Cardiac muscle cell (in vitro differentiated cells and primary cell): ENCODE measurements at regions not wholly inside any gene's neighbourhood (a gene's known extent, or its start where the extent isn't known, plus 50 kb on each side); places are given as distances from the start of the nearest gene placed in this dataset.

Source experiments
- DNase-seq, 2 donors: peaks; one replicate each; pipeline versions ENCODE4 v3.0.0 to v3.0.0-alpha.2; 2010 to 2017; ENCODE audit warnings: low read depth in 1 of 2, low spot score in 1 of 2
- H3K27ac ChIP-seq: fragments of 200-600 bp; sonication (generic); 2 replicates; pipeline ENCODE4 v1.5.1; 2016
- H3K27me3 ChIP-seq: fragments of 200-600 bp; sonication (generic); 2 replicates; pipeline ENCODE4 v1.6.0; 2016; ENCODE audit warnings: control low read depth
- H3K36me3 ChIP-seq: fragments of 200-600 bp; sonication (generic); 2 replicates; pipeline ENCODE4 v1.5.1; 2016; ENCODE audit warnings: control low read depth
- H3K4me1 ChIP-seq: fragments of 200-600 bp; sonication (generic); 2 replicates; pipeline ENCODE4 v1.8.1; 2017; ENCODE audit warnings: low read depth, mild to moderate bottlenecking, mixed run types
- H3K4me3 ChIP-seq: fragments of 200-600 bp; sonication (generic); 2 replicates; pipeline ENCODE4 v1.5.1; 2016; ENCODE audit warnings: mild to moderate bottlenecking
- H3K9me3 ChIP-seq: fragments of 200-600 bp; sonication (generic); 2 replicates; pipeline ENCODE4 v1.5.1; 2017; ENCODE audit warnings: low read depth, mild to moderate bottlenecking, control low read depth
- CTCF ChIP-seq: IDR thresholded peaks from 2 replicates; pipeline ENCODE4 v1.5.1; 2012; ENCODE audit warnings: low read depth, mild to moderate bottlenecking, low read length

- H3K4me1 ChIP-seq = peaks cover 5% of the 10 kb centered on the region
- no peak overlapping the region for H3K4me3 ChIP-seq
- H3K27ac ChIP-seq = no peak overlapping the region
- H3K9me3 ChIP-seq = no peaks in the 10 kb centered on the region
- no peak for DNase-seq
- H3K36me3 ChIP-seq = no peaks in the 10 kb centered on the region
- TF ChIP-seq CTCF = no peak
- no peaks in the 10 kb centered on the region for H3K27me3 ChIP-seq
Measured at GRCh38 chr10:60467202-60467546, 77.5 kb upstream of the ANK3 start.

GRCh38 chr10:60466267-60467201 is 76.9 kb upstream of the ANK3 start:
- H3K4me1 ChIP-seq = peaks cover 5% of the 10 kb centered on the region
- TF ChIP-seq CTCF = no peak
- H3K36me3 ChIP-seq = no peaks in the 10 kb centered on the region
- H3K27me3 ChIP-seq = no peaks in the 10 kb centered on the region
- no peak overlapping the region for H3K27ac ChIP-seq
- no peak for DNase-seq
- no peak overlapping the region for H3K4me3 ChIP-seq
- H3K9me3 ChIP-seq = no peaks in the 10 kb centered on the region

GRCh38 chr10:60465801-60466200 is 76.1 kb upstream of the ANK3 start:
- no peak for TF ChIP-seq CTCF
- Histone ChIP-seq H3K4me1 (peaks cover 5% of the 10 kb centered on the region), H3K36me3 (no peaks in the 10 kb centered on the region), H3K27ac (no peak overlapping the region), H3K27me3 (no peaks in the 10 kb centered on the region), H3K4me3 (no peak overlapping the region), H3K9me3 (no peaks in the 10 kb centered on the region)
- DNase-seq = peak in 1 of 2 donors; percentile 38

- no peaks in the 10 kb centered on the region for H3K27me3 ChIP-seq
- peaks cover 5% of the 10 kb centered on the region for H3K4me1 ChIP-seq
- no peak overlapping the region for H3K27ac ChIP-seq
- no peaks in the 10 kb centered on the region for H3K36me3 ChIP-seq
- TF ChIP-seq CTCF = no peak
- H3K4me3 ChIP-seq = no peak overlapping the region
- H3K9me3 ChIP-seq = peaks cover 2% of the 10 kb centered on the region
- DNase-seq = no peak
Measured at GRCh38 chr10:60464659-60465058, 75.0 kb upstream of the ANK3 start.

- DNase-seq = peak in 1 of 2 donors; percentile 42
- peaks cover 5% of the 10 kb centered on the region for H3K4me1 ChIP-seq
- peaks cover 2% of the 10 kb centered on the region for H3K9me3 ChIP-seq
- no peaks in the 10 kb centered on the region for H3K36me3 ChIP-seq
- no peaks in the 10 kb centered on the region for H3K27me3 ChIP-seq
- no peak overlapping the region for H3K4me3 ChIP-seq
- H3K27ac ChIP-seq = no peak overlapping the region
- TF ChIP-seq CTCF = no peak
Measured at GRCh38 chr10:60463746-60464145, 74.1 kb upstream of the ANK3 start.
